Activated naive CD4-positive, alpha-beta T cell treated with anti-CD3 and anti-CD28 coated beads, Interleukin-2, amount 50 U/mL, for 16 hours (primary cell): ENCODE measurements at regions not wholly inside any gene's neighbourhood (a gene's known extent, or its start where the extent isn't known, plus 50 kb on each side); places are given as distances from the start of the nearest gene placed in this dataset.
"Not testable (repeated sequence)": the region's sequence is repeated elsewhere in the genome, so short reads cannot be mapped to it uniquely, and the experiment has no call there.

ENCODE experiments used
- DNase-seq: peaks from one replicate; pipeline ENCODE4 v3.0.0-alpha.2; 2020

GRCh38 chr20:50346374-50347283 is 156.0 kb downstream of the CEBPB start:
- DNase-seq, result no peak

DNA sequence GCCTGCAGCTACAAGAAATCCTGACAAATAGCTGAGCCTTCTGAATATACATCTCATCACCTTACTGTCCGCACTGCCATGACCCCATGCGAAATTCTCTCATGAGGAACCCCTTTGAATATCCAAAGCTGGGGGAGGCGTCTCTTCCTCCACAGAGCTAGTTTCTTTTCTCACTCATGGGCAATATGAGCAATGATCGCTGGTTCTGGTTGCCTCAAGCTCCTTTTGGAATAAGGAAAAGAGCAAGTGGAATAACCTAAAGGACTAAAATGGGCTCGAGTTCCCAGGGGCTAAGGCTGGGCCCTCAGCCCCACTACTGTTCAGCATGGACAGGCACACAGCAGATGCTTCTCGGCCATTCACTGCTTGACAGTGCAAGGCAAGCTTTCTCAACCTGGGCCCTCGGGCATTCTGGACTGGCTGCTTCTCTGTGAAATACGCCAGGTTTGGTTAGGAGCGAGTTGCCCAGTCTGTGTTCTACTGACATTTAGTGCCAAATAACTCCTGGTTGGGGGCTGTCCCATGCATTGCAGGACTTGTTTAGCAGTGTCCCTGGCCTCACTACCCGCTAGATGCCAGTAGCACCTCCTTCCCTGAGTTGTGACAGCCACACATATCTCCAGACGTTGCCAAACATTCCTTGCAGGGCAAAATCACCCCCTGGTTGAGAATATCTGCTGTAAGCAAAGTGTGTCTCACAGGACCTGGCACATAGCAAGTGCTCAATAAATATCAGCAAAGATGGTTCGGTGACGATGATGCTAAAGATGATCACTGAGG is 156.8 kb downstream of the CEBPB start:
- DNase-seq, result no peak

- DNase-seq, result no peak
Measured at GRCh38 chr20:50348096-50348495, 157.5 kb downstream of the CEBPB start.

DNA sequence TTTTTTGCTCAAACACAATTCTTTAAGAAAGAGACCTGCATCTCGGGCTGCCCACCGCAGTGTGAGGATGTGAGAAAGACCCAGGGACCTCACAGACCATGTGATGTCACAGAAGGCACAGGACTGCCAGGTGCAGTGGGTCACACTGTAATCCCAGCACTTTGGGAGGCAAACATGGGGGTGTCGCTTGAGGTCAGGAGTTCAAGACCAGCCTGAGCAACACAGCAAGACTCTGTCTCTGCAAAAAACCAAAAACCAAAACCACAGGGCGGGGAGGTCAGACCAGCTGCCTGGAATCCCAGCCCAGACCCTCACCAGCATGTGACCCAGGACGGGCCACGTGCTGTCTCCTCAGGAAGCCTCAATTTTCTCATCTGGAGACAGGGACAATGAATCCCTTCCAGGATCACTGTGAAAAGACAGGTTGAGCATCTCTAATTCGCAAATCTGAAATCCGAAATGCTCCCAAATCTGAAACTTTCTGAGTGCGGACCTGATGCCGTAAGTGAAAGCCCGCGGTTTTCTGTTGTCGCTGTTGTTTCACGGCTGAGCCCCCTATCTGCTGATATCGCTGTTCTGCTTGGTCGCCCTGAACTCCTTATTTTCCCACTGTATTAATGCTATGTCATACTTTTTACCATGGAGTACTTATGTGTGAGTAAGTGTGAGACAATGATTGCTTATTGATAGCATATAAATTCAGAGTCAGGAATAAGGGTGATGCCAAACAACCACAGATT is 159.5 kb upstream of the PTPN1 start:
- DNase-seq, result no peak

- no peak for DNase-seq
Measured at GRCh38 chr20:50351541-50351940, 158.6 kb upstream of the PTPN1 start.

- DNase-seq, result no peak
Measured at GRCh38 chr20:50353289-50353961, 156.8 kb upstream of the PTPN1 start.

DNA sequence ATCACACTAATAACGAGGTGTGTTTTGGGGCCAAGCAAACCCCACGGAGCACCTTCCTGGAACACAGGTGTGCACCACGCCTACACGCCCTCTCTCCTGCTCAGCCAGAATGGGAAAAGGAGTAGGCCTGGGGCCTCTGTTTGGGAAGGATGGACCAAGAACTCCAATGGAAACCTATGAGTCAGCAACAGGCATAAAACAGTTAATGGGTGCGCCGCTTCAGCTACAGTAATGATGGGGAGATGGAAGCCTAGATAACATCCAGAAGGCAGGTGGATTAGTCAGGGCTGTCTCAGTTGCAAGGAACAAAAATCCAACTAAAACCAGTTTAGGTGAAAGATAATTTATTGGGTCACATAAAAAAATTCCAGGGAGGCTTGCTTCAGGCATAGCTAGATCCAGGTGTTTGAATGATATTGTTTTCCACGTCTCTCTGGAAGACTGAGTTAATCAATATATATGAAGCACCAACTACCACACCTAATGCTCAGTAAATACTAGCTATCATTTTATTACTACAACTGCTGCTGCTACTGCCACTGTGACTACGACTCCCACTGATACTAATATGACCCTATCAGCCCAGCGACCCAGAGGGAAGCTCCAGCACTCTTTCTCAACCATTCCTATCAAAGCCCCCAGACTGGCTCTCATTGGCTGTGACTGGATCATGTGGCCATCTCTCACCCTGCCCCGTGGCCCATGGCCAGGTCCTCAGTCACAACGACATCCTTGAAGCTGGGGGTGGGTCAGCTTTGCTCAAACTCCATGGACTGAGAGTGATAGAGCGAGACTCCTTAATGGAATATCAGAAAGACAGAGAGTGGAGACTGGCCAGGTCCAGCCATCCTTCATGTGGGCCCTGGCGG is 155.2 kb upstream of the PTPN1 start:
- DNase-seq, result no peak

- DNase-seq, result no peak
Measured at GRCh38 chr20:50355590-50356524, 154.3 kb upstream of the PTPN1 start.

- no peak for DNase-seq
Measured at GRCh38 chr20:50356525-50356885, 153.7 kb upstream of the PTPN1 start.

- DNase-seq, result no peak
Measured at GRCh38 chr20:50356962-50357782, 153.0 kb upstream of the PTPN1 start.

DNA sequence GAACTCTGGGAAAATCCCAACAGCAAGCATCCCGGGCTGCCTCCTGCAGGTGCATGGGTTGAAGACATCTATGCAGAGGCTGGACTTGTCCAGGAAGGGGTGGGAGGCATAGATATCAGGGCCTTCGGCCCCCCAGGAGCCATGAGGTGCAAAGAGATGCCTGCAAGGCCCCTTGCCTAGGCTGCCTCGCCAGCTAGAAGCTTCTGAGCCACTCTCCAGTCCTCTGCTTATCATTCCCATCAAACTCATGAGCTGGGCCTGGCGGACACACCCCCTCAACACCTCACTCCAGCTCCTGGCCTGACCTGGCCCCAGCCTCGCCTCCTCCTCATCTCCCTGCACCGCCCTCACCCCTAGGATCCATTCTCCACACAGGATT is 152.4 kb upstream of the PTPN1 start:
- DNase-seq, result no peak

GRCh38 chr20:50358166-50358565 is 152.0 kb upstream of the PTPN1 start:
- no peak for DNase-seq

DNA sequence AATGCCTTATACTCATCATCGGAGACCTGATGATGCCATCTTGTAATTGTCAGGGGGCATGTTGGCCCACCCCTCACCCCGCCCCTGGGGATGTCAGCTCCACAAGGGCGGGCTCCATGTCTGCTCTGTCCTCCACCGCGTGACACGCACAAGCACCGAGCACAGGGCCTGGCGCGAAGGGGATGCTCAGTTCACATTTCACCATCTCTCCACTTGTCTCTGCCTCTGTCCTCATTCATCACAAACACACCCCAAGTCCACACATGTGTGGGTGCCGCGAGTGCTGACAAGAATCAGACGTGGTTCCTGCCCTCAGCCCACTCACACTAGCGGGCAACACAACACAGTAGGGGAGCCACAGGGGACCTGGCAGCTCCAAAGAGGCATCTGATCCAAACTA is 151.2 kb upstream of the PTPN1 start:
- no peak for DNase-seq

DNA sequence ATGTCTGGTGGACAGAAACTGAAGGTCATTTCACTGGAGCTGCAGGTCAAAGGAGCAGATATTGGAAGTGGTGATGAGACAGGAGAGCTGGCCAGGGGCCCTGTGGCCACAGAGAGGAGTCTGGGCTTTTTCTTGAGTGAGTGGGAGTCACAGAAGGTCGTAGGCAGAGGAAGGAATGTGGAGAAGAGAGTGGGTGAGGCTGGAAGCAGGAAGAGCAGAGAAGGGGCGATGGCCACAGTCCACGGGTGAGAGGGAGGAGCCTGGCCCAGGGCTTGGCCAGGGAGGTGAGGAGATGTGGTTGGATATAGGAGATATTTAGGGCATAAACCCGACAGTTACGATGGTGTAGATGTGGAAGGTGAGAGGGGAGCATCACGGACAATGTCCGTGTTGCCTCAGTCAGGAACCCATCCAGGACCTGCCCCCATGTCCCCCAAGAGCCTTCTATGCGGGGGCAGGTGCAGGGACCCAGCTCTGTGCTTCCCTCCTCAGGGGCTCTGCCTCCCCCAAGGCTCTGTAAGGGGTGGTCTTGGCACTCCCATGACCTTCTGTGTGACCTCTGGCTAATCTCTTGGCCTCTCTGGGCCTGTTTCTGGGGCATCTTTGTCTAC is 150.5 kb upstream of the PTPN1 start:
- no peak for DNase-seq

DNA sequence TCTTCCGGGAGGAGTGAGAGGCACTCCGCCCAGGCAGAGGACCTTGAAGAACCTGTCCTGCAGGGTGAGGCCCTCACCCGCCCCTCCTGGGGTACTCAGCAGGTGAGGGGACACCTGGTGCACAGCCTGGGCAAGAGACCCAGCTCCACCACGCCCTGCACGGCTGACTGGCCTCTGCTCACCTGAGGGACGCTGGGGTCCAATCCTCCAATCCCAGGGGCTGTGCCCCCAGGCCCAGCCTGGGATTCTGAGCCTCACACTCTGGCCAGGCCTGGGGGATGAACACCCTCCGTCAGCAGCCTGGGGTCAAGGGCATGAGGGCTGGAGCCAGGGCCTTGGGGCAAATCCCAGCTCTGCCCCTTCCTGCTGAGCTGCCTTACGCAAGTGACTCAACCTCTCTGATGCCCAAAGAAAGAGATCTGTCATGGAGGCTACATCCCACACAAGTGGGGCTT is 149.9 kb upstream of the PTPN1 start:
- no peak for DNase-seq

DNA sequence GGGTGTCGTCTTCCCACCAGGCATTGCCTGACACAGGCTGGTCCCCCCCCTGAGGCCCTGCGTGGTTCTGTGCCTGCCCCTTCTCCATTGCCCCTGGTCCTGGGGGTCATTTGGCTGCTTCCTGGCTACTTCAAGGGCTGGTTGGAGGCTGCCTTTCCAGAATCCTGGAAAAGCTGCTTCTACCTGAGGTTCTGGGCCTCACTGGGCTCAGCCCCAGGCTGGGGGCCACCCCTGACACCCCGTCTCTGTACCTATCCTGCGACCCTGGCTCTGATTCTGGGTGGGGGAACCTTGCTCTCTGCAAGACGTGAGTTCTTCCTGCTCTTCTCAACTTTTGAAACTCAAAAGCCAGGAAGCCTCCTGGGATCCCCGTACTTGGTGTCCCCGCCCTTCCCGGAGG is 149.3 kb upstream of the PTPN1 start:
- DNase-seq, result no peak

DNA sequence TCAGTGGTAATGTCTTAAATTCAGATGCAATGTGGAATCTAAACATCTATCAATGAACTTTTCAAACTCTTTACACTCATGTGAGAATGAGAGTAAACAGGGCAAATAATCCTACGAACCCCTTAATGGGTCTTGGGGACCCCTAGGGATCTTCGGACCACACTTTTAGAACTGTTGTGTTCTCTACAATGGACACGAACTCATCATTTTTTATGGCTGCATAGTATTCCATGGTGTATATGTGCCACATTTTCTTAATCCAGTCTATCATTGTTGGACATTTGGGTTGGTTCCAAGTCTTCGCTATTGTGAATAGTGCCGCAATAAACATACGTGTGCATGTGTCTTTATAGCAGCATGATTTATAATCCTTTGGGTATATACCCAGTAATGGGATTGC is 148.0 kb upstream of the PTPN1 start:
- not testable (repeated sequence) for DNase-seq

DNA sequence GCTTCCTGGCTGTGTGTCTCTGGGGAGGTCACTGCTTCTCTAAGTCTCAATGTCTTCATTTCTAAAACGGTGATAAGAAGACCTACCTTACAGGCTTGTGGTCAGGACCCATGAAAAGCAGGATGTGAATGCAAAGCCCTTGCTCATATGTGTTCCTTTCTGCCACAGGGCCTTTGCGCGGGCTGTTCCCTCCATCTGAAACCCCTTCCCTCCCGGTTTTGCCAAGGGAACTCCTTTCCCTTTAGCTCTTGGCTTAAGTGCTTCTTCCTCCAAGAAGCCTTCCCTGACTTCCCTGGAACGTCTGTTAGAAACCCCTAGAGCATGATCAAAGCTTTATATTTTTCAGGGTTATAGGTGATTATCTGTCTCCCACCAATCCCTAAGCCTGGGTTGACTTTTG is 147.2 kb upstream of the PTPN1 start:
- no peak for DNase-seq

GRCh38 chr20:50363479-50363878 is 146.7 kb upstream of the PTPN1 start:
- DNase-seq, result no peak
